ENCODE measurements at regions not wholly inside any gene's neighbourhood (a gene's known extent, or its start where the extent isn't known, plus 50 kb on each side); places are given as distances from the start of the nearest gene placed in this dataset.

DNA sequence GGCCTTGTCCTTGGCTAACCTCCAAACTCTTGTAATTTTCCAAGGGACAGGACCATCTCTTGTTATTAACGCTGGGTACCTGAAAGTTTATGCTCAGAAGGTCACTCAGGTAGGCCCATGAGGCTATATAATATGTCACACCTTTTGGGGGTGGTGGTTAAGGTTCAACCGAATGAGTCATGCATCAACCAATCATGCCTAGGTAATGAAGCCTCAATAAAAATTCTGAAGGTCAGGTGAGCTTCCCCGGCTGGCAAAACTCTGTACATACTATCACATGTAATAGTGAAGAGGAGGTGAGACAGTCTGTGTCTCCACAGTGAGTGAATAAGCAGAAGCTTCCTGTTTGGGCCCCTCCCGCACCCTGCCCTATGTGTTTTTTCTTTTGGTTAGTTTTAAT, 424.9 kb downstream of the PCDH17 start:
- no peak for DNase-seq

DNA sequence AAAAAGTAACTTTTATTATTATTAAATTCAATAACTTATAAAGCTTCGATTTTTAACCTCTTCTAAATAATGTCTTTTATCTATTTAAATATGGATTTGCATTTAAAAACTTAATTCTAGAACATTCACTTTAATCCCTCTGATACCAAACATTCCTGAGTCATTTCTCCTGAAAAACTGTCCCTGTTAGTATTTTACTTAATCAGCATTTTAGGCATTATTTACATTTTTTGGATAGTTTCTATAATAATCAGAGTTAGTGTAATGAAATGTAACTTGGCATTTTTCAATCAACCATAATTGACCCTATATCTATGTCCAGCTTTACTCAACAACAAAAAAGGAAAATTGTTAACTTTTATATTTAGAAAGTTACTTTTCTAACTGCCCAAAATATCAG, 428.1 kb downstream of the PCDH17 start:
- no peak for DNase-seq

DNA sequence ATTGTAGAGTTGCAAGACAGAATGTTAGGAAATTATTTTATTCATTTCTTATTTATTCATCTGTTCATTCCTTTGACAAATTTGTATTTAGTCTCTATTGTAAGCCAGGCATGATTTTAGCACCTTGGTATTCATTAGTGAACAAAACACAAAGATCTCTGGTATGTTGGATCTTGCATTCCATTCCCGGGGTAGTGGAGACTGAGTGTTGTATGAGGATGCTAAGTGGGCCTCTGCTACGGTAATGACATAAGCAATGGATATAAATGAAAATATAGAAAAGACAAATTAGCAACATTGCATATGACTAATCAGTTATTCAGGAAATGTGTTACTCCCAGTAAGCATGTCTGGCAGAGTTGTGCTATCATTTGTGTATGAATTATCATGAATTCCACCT, 449.3 kb downstream of the PCDH17 start:
- no peak for DNase-seq

DNA sequence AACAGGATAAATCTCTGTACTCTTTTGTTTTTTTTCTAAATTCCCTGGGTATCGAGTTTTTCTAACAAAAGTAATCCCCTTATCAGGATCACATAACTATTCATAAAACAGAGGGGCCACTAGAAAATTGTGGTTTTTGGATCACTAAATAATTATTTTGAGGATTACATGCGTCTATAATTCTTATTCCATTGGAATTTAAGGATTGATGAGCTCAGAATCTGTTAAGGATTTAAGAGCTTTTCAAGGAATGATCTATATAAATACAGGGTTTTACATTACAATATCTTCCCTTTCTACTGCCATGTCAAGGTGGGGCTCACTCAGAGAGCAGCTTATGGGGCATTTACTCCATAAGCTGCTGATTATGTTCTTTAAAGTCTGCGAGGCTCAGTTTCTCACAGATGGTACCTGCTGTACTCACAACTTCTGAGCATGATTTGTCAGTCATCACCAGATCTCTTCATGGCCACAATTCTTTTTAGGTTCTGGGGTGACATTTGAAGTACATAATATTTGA, 449.8 kb downstream of the PCDH17 start:
- no peak for DNase-seq

DNA sequence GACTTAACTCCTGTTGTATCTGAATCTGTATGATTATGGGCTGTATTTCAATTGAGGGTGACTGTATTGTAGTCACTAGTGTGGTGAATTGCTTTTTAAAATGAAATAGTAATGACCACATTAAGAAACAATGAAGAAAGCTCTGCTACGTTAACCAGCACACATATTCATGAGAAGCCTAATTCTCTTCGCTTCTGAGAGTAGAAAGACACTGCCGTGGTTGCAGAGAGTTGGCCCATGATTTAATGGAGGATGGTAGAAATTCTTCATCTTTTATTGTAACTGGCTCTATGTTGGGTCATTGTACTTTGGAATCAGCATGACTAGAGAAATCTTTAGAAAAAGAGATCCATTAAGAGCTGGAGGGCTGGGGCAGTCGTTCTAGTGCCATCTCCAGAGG, 451.5 kb downstream of the PCDH17 start:
- DNase-seq, result no peak

DNA sequence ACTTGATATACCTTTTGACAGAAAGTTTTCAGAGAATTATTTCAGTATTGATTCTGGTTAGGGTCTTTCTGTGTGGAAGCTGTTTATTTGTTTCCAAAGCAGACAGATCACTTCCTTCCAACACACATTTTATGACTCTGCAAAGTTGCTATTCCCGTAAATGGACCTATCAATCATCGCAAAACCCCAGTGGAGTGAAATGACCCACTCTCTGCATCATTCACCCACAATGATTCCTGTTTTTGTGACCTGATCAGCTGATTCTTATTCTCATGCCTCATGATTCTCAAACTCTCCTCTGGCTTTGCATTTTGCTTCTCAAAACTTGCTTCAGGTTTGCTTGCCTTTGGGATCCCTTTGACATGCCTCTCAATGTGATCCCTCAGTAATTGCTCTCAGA, 453.7 kb downstream of the PCDH17 start:
- DNase-seq, result no peak

DNA sequence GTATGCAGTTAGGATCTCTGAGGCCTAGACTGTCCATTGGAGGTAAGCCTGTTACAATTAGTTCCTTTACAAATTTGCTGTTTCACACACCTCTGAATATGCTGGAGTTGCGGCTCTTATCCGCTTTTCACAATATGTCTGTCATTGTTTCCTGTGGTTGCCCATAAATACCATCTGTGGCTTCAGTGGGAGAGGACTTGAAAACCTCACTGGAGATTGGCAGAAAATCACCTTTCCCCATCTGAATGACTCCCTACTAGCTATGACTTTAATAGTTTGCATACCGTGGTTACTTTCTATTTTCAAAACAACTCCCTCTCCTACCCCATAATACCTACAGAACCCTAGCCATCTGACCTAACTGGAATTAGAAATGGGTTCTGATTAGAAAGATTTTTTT, 454.3 kb downstream of the PCDH17 start:
- DNase-seq, result no peak

DNA sequence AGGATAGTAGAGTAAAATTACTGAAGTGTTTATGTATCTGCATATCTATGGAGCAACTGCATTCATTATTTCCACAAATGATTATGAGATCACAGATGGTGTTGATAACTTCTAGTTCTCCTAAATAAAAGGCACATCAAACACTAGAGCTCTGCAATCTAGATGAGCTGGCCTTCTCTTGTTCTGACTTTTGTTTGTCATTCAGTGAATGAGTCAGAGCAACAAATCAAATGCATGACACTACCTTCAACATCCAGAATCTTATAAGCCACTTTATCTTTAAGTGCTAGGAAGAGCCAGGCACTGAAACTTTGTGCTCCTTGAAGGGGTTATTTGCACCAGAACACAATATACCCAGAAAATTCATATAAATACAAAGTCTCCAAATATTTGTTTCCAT, 456.0 kb downstream of the PCDH17 start:
- DNase-seq, result no peak

DNA sequence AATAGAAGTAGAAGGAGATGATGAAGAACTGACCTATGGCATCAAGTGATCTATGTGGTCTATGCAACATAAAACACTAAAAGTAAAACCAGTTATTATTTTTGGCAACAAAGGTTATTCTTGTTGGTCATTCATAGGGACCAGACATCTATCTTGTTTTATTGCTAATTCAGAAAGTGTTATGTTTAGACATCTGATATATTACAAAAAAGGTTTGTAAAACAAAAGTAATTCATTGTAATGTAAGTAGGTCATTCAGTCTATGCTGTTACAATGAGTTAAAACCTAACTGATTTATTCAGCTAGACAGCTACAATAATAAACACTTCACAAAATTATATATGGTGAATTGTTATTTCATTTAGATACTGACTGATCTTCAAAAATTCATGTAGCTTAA, 461.9 kb downstream of the PCDH17 start:
- no peak for DNase-seq

DNA sequence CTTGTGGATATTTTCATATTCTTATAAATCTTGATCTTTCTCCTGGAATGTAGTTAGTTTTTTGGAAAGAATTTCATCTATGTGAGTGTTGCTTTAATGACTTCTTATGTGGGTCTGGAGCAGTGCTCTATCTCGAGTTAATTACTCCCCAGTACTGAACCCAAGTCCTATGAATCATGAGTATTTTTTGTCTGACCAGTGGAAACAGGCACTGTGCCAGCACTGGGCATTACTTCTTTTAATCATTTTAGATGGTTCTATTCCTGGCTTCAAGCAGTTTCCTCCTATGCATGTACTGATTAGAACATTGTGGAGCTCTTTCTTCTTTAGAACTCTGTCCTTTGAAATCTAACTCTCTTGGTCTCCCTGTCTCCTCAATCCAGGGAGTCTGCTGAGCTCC, 466.3 kb downstream of the PCDH17 start:
- DNase-seq, result no peak

DNA sequence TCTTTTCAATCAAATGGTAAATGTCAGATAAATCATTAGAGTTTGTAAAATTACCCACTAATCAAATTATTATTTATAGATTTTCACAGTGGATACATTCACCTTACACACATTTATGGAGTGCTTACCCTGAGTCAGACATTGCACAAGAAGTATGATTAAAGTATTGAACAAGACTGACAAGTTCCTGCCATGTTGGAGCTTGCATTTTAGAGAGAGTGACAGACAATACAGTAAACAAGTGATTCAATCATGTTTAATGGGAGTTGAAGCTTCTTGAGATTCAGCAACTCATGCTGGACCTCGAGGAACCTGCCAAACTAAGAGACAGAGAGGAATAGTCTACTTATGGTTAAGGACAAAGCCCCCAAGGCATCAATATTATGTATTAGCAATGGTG, 487.8 kb downstream of the PCDH17 start:
- DNase-seq, result no peak

DNA sequence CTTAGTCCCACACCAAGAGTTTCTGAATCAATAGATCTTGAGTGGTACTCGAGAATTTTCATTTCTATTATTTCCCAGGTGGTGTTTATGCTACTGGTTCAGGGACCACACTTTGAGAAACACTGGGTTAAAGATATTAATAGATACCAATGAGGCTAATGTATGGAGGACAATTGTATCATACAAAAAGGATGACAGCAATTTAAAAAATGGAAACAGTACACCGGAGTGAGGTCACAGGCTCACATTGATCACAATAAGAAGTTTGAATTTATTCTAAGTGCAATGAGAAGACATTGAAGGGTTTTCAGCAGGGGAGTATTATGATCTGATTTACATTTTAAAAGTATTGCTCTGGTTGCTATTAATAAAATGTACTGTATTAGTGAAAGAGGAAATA, 488.3 kb downstream of the PCDH17 start:
- no peak for DNase-seq

DNA sequence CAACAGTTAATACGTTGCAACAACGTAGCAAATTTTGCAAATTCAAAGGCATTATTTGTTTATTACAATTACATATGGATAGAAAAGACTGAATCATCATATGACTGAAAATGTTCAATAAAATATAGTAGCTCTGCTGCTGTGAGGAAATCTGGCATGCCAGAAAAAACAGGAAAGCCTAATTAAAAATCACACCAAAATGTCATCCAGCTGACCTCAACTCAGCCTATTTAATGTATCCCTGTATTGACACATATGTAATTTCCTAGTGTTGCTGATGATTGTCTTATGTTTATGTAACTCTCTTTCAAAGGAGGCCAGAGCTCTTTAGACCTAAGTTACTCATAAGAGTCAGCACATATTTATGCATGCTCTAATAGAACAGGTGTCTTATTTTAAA, 495.0 kb downstream of the PCDH17 start:
- DNase-seq, result no peak

DNA sequence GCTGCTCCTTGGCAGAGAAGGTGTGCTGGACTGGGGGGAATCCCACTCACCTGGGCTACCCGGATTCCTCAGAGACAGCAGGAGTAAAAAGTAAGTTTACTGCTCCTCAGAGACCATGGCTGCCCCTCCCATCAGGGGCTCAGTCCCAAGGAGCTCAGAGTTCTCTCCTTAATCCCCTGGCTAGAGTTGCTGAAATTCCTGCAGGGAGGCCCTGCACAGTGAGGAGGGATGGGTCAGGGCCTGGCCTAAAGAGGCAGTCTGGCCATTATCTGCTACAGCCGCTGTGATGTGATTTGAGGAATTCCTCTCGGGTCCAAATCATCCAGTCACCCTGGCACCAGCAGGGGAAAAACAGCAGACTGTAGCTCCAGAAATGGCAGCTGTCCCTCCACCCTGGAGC, 502.5 kb downstream of the PCDH17 start:
- no peak for DNase-seq

DNA sequence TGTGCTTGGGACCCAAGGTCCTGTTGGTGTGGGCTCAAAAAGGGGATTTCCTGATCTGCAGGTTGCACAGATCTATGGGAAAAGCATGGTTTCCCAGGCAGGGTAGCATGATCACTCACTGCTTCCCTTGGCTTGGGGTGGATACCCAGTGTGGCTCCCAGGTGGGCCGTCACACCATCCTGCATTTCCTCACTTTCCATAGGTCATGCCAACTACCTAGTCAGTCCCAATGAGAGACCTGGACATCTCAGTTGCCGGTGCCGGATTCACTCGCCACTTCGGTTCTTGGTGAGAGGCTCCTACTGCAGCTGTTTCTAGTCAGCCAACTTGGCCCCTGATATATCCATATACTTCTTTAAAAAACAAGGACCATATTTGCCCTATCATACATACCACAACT, 503.0 kb downstream of the PCDH17 start:
- no peak for DNase-seq

DNA sequence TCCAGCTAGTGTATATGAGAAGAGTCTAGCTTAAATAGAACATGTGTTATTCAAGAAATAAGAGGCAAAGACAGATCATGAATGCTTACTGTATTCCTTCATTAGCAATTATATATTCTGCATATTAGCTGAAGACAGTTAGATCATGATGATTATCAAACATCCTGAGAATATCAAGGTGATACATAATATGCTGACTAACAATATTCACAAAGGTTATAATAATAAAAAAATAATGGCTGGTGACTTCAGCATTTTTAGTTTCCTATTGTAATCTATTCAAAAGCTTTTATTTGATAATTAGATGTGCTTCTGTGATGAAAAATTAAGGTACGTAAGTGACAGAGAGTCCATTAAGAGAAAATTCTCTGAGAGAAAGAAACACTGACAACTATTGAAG, 511.4 kb downstream of the PCDH17 start:
- no peak for DNase-seq

DNA sequence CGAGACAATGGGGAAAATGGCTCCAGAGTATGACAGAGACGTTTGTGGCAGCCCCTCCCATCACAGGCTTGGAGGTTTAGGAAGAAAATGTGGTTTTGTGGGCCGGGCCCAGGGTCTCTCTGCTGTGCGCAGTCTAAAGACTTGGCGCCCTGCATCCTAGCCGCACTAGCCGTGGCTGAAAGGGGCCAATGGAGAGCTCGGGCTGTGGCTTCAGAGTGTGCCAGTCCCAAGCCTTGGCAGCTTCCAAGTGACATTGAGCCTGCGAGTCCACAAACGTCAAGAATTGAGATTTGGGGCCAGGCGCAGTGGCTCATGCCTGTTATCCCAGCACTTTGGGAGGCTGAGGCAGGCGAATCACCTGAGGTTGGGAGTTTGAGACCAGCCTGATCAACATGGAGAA, 513.1 kb downstream of the PCDH17 start:
- DNase-seq, result no peak

DNA sequence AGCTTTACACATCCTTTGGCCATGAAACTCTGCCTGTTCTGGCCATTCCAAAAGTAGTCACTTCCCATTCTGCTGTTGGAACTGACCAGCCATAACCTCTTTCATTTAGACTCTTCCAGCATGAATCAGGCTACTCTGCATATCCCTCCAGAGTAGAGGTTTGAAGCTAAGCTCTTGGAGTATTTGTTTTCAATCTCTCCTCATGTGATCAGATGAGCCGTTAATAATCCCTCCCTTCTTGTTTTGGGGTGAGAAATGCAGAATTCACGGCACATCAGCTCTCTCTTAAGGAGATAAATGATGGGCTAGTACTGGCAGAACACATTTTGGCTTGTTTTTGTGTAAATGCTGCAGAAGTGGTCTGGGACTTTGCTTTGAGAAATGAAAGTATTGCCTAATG, 519.9 kb downstream of the PCDH17 start:
- no peak for DNase-seq

DNA sequence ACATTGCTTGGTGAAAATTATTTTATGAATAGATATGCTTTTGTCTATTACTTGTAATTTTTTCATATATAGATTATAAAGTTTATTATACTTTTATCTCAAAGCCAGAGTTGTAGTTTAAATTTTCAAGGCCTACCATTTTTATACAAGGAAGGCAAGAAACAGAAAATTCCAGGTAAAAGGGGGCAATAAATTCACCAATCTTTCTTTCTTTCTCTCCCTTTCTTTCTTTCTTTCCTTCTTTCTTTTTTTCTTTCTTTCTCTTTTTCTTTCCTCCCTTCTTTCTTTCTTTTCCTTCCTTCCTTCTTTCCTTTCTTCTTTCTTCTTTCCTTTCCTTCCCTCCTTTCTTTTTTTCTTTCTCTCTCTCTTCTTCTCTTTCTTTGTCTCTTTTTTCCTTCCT, 529.4 kb downstream of the PCDH17 start:
- no peak for DNase-seq

DNA sequence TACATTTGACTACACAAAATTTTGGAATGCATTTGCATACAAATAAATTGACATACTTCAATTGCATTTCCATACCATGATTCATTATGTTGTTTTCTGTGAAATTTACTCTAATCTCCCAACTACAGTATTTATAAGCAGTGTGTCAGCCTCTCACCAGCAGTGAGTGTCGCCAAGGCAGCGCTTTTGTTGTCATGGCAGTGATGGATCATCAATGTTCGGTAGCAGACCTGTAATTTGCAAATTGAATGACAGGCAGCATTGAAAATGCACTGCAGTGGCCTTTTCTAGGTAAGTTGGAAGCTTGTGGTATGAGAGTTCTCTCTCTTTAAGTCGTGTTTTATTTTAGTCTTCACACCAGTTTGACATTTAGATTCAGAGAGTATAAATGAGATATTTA, 534.1 kb downstream of the PCDH17 start:
- no peak for DNase-seq

DNA sequence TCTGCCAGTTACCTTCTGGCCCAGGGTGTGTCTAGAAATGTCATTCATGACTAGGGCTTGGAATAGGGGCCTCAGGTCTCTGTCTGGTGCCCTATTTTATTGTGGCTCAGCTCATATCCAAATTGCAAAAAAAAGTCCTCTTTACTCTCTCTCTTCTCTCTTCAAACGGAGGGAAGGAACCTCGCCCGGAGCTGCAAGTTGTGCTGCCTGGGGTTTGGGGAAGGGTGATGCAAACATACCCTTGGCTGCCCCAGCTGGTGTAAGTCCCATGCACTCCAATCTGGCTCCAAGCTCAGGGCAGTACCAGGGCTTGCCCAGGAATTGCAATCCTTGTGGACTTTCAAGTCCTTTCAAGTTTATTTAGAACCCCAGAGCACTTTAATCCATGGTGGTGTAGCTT, 549.6 kb downstream of the PCDH17 start:
- no peak for DNase-seq

DNA sequence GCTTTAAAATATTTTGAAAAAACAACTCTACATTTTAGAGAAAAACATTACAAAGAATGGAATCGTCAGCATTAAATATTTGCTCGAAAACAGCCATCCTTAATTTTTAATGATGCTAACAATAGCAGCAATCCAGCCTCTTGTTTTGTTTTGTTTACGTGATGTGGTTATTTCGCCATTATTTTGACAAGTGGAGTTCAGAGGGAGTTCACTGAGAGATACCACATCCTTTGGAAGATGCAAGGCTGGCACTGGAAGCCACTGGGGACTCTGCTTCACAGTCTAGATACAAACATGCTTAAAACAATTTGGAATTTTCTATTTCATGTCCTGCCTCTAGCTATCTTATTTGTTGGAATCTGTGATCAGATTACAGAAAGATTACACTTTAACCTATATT, 556.3 kb downstream of the PCDH17 start:
- no peak for DNase-seq

DNA sequence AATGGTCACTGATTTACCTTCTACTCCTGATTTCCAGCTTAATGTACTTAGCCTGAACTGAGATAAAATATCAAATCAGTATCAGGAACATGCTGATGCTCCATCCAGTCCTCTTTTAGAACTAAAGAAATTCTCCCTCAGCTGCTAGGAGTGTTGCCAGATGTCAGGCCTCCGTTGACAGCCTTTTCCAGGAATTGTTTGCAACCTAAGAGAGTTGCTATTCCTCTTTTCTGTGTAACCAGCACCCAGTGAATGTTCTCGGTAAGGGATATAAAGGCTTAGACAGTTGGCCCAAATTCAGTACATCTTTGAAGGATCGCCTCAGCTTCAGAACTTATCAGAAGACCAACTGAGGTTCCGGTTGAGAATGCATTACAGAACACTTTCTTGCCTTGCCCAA, 559.0 kb downstream of the PCDH17 start:
- DNase-seq, result no peak

DNA sequence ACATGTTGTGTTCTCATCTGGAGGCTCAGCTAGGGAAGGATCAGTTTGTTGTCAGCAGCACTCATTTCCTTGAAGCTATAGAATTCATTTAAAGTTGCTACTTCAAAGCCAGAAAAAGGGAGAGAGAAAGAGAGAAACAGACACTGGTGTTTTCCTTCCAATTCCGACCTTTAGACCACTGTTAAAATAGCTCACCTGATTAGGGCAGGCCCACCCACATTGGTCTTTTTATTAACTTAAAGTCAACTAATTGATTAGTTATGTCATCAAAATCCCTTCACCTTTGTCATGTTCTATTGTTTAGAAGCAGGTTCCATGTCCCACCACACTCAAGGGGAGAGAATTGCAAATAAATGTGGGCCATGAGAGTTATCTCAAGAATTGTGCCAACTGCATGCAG, 560.2 kb downstream of the PCDH17 start:
- no peak for DNase-seq

DNA sequence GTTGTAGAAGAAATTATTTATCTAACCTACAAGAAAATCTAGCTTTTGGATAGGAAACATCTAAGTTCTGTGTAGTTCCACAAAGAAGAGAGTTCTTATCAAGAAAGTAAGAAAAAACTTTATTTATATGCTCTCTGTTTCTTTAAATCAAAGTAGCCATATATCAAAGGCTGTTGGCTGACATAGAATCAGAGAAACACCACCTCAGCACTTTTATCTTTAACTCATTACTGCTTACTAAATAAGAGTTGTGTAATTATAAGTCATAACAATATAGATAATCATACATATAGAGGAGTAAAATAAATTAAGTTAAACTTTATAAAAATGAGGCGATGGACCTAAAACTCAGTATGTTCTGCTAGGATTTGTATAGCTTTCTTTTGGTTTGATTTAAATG, 570.6 kb downstream of the PCDH17 start:
- DNase-seq, result no peak

DNA sequence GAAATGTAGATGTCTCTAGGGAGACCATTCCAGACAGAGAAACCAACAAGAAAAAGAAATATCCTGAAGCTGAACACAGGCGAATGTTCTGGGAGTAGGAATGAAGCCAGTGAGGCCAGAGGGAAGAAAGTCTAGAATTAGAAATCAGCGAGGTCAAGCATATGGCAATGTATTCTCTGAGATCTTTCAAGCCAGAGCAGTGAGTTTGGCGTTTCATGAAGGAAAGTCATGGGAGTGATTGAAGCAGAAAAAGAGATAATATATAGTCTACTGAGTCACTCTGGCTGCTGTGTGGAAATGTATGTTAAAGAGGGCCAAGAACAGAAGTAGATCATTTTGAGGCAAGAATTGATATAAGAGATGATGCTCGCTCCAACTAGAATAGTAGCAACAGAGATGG, 576.0 kb downstream of the PCDH17 start:
- no peak for DNase-seq

Data from SHP77 (cell line).